ENCODE measurements at regions not wholly inside any gene's neighbourhood (a gene's known extent, or its start where the extent isn't known, plus 50 kb on each side); places are given as distances from the start of the nearest gene placed in this dataset.

DNA sequence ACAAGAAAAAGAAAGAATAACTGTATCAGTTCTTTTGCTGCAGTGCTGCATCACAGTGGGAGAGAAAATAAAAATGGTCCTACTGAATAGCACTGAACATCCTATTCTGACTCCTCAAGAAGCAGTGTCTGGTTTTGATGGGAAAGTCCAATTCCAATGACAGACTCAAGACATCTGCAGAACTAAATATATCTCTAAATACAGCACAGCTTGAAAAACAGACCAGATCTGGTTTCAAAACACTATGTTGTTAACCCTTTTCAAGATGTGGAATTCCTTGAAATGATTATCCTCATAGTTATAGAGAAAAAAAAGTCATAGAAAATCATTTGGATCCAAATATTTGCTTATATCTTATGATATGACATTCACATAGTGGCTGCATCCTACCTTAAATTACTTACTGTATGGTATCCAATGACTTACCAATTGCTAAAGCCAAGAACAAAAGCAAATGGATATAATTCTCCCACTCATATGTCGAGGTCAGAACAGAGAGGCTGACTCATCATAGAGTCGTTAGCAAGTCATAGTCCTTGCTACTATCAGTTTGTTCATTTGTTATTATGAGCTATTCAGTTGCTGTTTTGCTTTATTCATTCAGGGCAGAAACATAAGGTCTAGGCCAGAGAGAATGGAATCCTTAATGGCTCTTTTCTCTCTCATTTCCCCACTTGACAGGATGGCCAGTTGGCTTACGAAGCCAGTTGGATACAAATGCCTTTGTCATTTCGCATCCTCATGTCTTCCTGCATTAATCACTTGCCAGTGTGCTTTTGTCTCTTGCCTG is 62.5 kb upstream of the ACVR2A start:
- no peak for TF ChIP-seq CTCF (IDR thresholded peaks at IDR 0.05)
- no peak for TF ChIP-seq POLR2A (IDR thresholded peaks at IDR 0.05)

All from suprapubic skin (tissue), 3 donors.